Activated naive CD4-positive, alpha-beta T cell treated with anti-CD3 and anti-CD28 coated beads, Interleukin-2, amount 10 ng/mL, durations not matched to agents 7 days and 5 days (primary cell): ENCODE measurements at regions not wholly inside any gene's neighbourhood (a gene's known extent, or its start where the extent isn't known, plus 50 kb on each side); places are given as distances from the start of the nearest gene placed in this dataset.

Experiments
- CTCF ChIA-PET: fragments of 350-600 bp; sonication (Branson Sonifier 250); formaldehyde crosslinking; loops from one replicate; lab custom pipeline; 2021; ENCODE audit warnings: antibody characterized with exemption; lab: Charles Lee
- DNase-seq: peaks from one replicate; pipeline ENCODE4 v3.0.0-alpha.2; 2020
- H3K27ac Mint-ChIP-seq: one replicate; pipeline ENCODE4 v1.8.0; 2021; ENCODE audit warnings: mild to moderate bottlenecking, moderate library complexity, mixed read lengths
- H3K27me3 Mint-ChIP-seq: one replicate; pipeline ENCODE4 v1.8.0; 2021; ENCODE audit warnings: mild to moderate bottlenecking, mixed read lengths
- H3K36me3 Mint-ChIP-seq: one replicate; pipeline ENCODE4 v1.8.0; 2021; ENCODE audit warnings: mixed read lengths
- H3K4me1 Mint-ChIP-seq: one replicate; pipeline ENCODE4 v1.8.0; 2021; ENCODE audit warnings: mixed read lengths
- H3K4me3 Mint-ChIP-seq: one replicate; pipeline ENCODE4 v1.8.0; 2021; ENCODE audit warnings: mild to moderate bottlenecking, moderate library complexity, mixed read lengths
- H3K9me3 Mint-ChIP-seq: one replicate; pipeline ENCODE4 v1.8.0; 2021; ENCODE audit warnings: mixed read lengths

GRCh38 chr10:55353414-55353813, 552.4 kb upstream of the PCDH15 start:
- H3K4me3 Mint-ChIP-seq, result no peak overlapping the region
- no peaks in the 10 kb centered on the region for H3K4me1 Mint-ChIP-seq
- CTCF ChIA-PET, result no interaction called here
- H3K36me3 Mint-ChIP-seq, result no peaks in the 10 kb centered on the region
- DNase-seq, result no peak
- no peak overlapping the region for H3K27ac Mint-ChIP-seq
- H3K27me3 Mint-ChIP-seq, result no peaks in the 10 kb centered on the region
- peaks cover 7% of the 10 kb centered on the region for H3K9me3 Mint-ChIP-seq

GRCh38 chr10:55351431-55351830, 550.4 kb upstream of the PCDH15 start:
- CTCF ChIA-PET, result interaction anchor here (0.7 kb wide), 1 partner anchor 17 kb away, joined by 3 read pairs; no protein-coding TSS in a partner anchor
- H3K4me3 Mint-ChIP-seq, result no peak overlapping the region
- DNase-seq, result no peak
- peaks cover 7% of the 10 kb centered on the region for H3K9me3 Mint-ChIP-seq
- no peaks in the 10 kb centered on the region for H3K4me1 Mint-ChIP-seq
- no peaks in the 10 kb centered on the region for H3K27me3 Mint-ChIP-seq
- no peaks in the 10 kb centered on the region for H3K36me3 Mint-ChIP-seq
- H3K27ac Mint-ChIP-seq, result no peak overlapping the region

GRCh38 chr10:55348534-55348933, 547.5 kb upstream of the PCDH15 start:
- H3K27ac Mint-ChIP-seq, result no peak overlapping the region
- no peaks in the 10 kb centered on the region for H3K4me1 Mint-ChIP-seq
- H3K36me3 Mint-ChIP-seq, result no peaks in the 10 kb centered on the region
- H3K9me3 Mint-ChIP-seq, result peaks cover 2% of the 10 kb centered on the region
- CTCF ChIA-PET, result no interaction called here
- DNase-seq, result no peak
- H3K27me3 Mint-ChIP-seq, result no peaks in the 10 kb centered on the region
- H3K4me3 Mint-ChIP-seq, result no peak overlapping the region

GRCh38 chr10:55330486-55330885, 529.5 kb upstream of the PCDH15 start:
- no peak overlapping the region for H3K4me3 Mint-ChIP-seq
- CTCF ChIA-PET, result no interaction called here
- no peak for DNase-seq
- no peak overlapping the region for H3K27ac Mint-ChIP-seq
- H3K9me3 Mint-ChIP-seq, result peaks cover 5% of the 10 kb centered on the region
- H3K4me1 Mint-ChIP-seq, result no peaks in the 10 kb centered on the region
- no peaks in the 10 kb centered on the region for H3K36me3 Mint-ChIP-seq
- H3K27me3 Mint-ChIP-seq, result no peaks in the 10 kb centered on the region

GRCh38 chr10:55329796-55330195, 528.8 kb upstream of the PCDH15 start:
- Mint-ChIP-seq H3K36me3 (no peaks in the 10 kb centered on the region), H3K4me1 (no peaks in the 10 kb centered on the region), H3K9me3 (peaks cover 3% of the 10 kb centered on the region), H3K4me3 (no peak overlapping the region), H3K27ac (no peak overlapping the region), H3K27me3 (no peaks in the 10 kb centered on the region)
- DNase-seq, result no peak
- CTCF ChIA-PET, result no interaction called here

GRCh38 chr10:55320187-55320700, 519.2 kb upstream of the PCDH15 start:
- peaks cover 9% of the 10 kb centered on the region for H3K9me3 Mint-ChIP-seq
- H3K4me1 Mint-ChIP-seq, result no peaks in the 10 kb centered on the region
- H3K27ac Mint-ChIP-seq, result no peak overlapping the region
- DNase-seq, result no peak
- CTCF ChIA-PET, result no interaction called here
- H3K27me3 Mint-ChIP-seq, result no peaks in the 10 kb centered on the region
- H3K36me3 Mint-ChIP-seq, result no peaks in the 10 kb centered on the region
- H3K4me3 Mint-ChIP-seq, result no peak overlapping the region

GRCh38 chr10:55311848-55312635, 511.0 kb upstream of the PCDH15 start:
- Mint-ChIP-seq H3K27ac (no peak overlapping the region), H3K9me3 (no peaks in the 10 kb centered on the region), H3K4me3 (no peak overlapping the region), H3K36me3 (no peaks in the 10 kb centered on the region), H3K4me1 (no peaks in the 10 kb centered on the region), H3K27me3 (no peaks in the 10 kb centered on the region)
- no peak for DNase-seq
- CTCF ChIA-PET, result no interaction called here

GRCh38 chr10:55310143-55310542, 509.1 kb upstream of the PCDH15 start:
- CTCF ChIA-PET, result no interaction called here
- Mint-ChIP-seq H3K4me3 (no peak overlapping the region), H3K9me3 (peaks cover 2% of the 10 kb centered on the region), H3K27ac (no peak overlapping the region), H3K27me3 (no peaks in the 10 kb centered on the region), H3K36me3 (no peaks in the 10 kb centered on the region), H3K4me1 (no peaks in the 10 kb centered on the region)
- no peak for DNase-seq

GRCh38 chr10:55305285-55305684, 504.3 kb upstream of the PCDH15 start:
- DNase-seq, result no peak
- Mint-ChIP-seq H3K27me3 (no peaks in the 10 kb centered on the region), H3K9me3 (peaks cover 2% of the 10 kb centered on the region), H3K27ac (no peak overlapping the region), H3K4me1 (no peaks in the 10 kb centered on the region), H3K4me3 (no peak overlapping the region), H3K36me3 (no peaks in the 10 kb centered on the region)
- CTCF ChIA-PET, result no interaction called here

GRCh38 chr10:55287346-55287745, 486.3 kb upstream of the PCDH15 start:
- Mint-ChIP-seq H3K27me3 (no peaks in the 10 kb centered on the region), H3K27ac (no peak overlapping the region), H3K4me1 (no peaks in the 10 kb centered on the region), H3K9me3 (peaks cover 4% of the 10 kb centered on the region), H3K4me3 (no peak overlapping the region), H3K36me3 (no peaks in the 10 kb centered on the region)
- CTCF ChIA-PET, result no interaction called here
- DNase-seq, result no peak

- H3K9me3 Mint-ChIP-seq, result peaks cover 6% of the 10 kb centered on the region
- no peaks in the 10 kb centered on the region for H3K36me3 Mint-ChIP-seq
- CTCF ChIA-PET, result no interaction called here
- DNase-seq, result no peak
- no peak overlapping the region for H3K27ac Mint-ChIP-seq
- H3K4me3 Mint-ChIP-seq, result no peak overlapping the region
- no peaks in the 10 kb centered on the region for H3K4me1 Mint-ChIP-seq
- H3K27me3 Mint-ChIP-seq, result no peaks in the 10 kb centered on the region
Observed at GRCh38 chr10:55283031-55283430, 482.0 kb upstream of the PCDH15 start.

- peaks cover 6% of the 10 kb centered on the region for H3K9me3 Mint-ChIP-seq
- no peaks in the 10 kb centered on the region for H3K36me3 Mint-ChIP-seq
- H3K27me3 Mint-ChIP-seq, result no peaks in the 10 kb centered on the region
- no peak overlapping the region for H3K4me3 Mint-ChIP-seq
- H3K27ac Mint-ChIP-seq, result no peak overlapping the region
- no peaks in the 10 kb centered on the region for H3K4me1 Mint-ChIP-seq
- DNase-seq, result no peak
- CTCF ChIA-PET, result no interaction called here
Observed at GRCh38 chr10:55280696-55281095, 479.7 kb upstream of the PCDH15 start.

GRCh38 chr10:55277549-55277948, 476.5 kb upstream of the PCDH15 start:
- no peak overlapping the region for H3K4me3 Mint-ChIP-seq
- H3K36me3 Mint-ChIP-seq, result no peaks in the 10 kb centered on the region
- H3K4me1 Mint-ChIP-seq, result no peaks in the 10 kb centered on the region
- no peaks in the 10 kb centered on the region for H3K27me3 Mint-ChIP-seq
- DNase-seq, result no peak
- CTCF ChIA-PET, result no interaction called here
- H3K27ac Mint-ChIP-seq, result no peak overlapping the region
- peaks cover 6% of the 10 kb centered on the region for H3K9me3 Mint-ChIP-seq

- no peaks in the 10 kb centered on the region for H3K36me3 Mint-ChIP-seq
- H3K9me3 Mint-ChIP-seq, result peaks cover 2% of the 10 kb centered on the region
- H3K4me3 Mint-ChIP-seq, result no peak overlapping the region
- H3K27ac Mint-ChIP-seq, result no peak overlapping the region
- CTCF ChIA-PET, result no interaction called here
- no peaks in the 10 kb centered on the region for H3K27me3 Mint-ChIP-seq
- DNase-seq, result no peak
- H3K4me1 Mint-ChIP-seq, result no peaks in the 10 kb centered on the region
Observed at GRCh38 chr10:55274367-55274766, 473.3 kb upstream of the PCDH15 start.

GRCh38 chr10:55273946-55274345, 472.9 kb upstream of the PCDH15 start:
- no peak overlapping the region for H3K4me3 Mint-ChIP-seq
- H3K9me3 Mint-ChIP-seq, result peaks cover 2% of the 10 kb centered on the region
- no peak overlapping the region for H3K27ac Mint-ChIP-seq
- no peaks in the 10 kb centered on the region for H3K36me3 Mint-ChIP-seq
- H3K27me3 Mint-ChIP-seq, result no peaks in the 10 kb centered on the region
- H3K4me1 Mint-ChIP-seq, result no peaks in the 10 kb centered on the region
- no peak for DNase-seq
- CTCF ChIA-PET, result no interaction called here
